HG03354 (cell line): ENCODE measurements at regions not wholly inside any gene's neighbourhood (a gene's known extent, or its start where the extent isn't known, plus 50 kb on each side); places are given as distances from the start of the nearest gene placed in this dataset.
"Not testable (repeated sequence)": the region's sequence is repeated elsewhere in the genome, so short reads cannot be mapped to it uniquely, and the experiment has no call there.

Source experiments
- ATAC-seq: cut with Tn5 transposase; IDR thresholded peaks from one replicate; pipeline ENCODE4 v1.9.1; 2021; ENCODE audit warnings: mild to moderate bottlenecking; ENCODE audit not compliant: unreplicated experiment, poor library complexity, severe bottlenecking

DNA sequence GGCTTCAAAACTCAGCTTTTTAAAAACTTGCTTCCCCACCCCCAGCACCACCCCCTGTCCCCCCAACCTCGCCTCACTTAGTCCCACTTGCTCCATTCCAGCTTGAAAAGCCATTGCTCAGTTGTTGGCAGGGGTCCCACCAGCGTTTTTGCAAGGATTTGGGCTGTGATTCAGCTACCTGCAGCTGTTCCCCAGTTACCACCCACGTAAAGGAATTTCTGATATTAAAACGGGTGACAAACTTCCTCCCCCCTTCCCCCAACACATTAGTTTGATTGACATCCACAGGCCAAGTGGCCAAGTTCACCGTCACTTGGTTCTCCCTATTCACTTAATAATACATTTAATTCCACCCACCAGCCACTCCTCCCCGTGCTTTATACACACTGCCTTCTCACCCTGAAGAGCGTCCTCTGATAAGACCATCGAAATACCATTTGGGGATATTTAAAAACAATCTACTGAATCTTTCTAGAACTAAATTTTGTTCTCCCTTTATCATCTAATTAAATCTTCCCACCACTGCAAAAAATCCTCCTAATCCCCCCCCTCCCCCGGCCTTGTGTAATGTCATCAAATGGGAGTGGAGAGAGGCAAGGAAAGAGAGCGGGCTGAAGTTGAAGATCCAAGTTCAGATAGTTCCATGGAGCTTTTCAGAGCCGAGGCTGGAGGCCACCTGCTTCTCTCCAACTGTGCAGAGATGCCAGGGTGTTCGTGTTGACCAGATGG is 55.1 kb downstream of the SOX9 start:
- no peak for ATAC-seq

DNA sequence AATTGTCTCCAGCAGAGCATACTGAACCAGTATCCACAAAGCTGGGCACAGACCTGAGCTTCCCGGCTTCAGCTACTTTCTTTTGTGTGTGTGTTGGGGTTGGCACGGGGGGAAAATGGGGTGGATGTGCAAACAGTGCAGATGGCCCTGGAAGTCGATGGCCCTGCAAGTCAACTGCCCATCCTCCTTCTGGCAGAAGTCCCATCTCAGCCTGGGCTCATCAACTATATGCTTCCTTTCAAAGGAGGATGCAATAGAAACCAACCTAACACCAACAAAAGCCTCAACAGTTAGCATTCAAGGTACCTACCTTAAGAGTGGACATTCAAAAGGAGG is 55.7 kb downstream of the SOX9 start:
- ATAC-seq = no peak

- ATAC-seq = no peak
Observed at GRCh38 chr17:72176951-72177660, 56.3 kb downstream of the SOX9 start.

GRCh38 chr17:72177738-72178137 is 56.9 kb downstream of the SOX9 start:
- no peak for ATAC-seq

- ATAC-seq = no peak
Observed at GRCh38 chr17:72182371-72182873, 61.6 kb downstream of the SOX9 start.

DNA sequence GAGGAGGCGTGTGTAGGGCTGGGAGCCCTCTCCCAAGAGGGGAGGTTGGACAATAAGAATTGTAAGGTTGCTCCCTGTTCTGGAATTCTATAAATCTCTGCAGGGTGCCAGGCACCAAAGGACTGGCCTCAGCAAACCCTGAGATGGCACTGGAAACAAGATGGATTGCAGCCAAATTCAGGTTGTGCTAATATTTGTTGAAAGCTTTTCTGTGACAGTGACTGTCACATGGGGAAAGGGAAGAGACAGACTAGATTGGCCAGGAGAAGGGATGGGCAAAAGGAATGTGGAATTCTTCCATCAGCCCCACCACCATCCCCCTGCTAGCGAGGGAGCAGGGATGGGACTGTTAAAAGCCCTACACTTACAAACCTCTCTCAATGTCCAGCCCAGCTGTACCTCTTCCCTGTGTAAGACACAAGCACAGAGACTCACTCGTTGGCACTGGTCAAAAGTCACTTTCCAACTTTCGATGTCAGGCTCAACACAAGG is 62.4 kb downstream of the SOX9 start:
- no peak for ATAC-seq

- no peak for ATAC-seq
Observed at GRCh38 chr17:72184805-72185204, 64.0 kb downstream of the SOX9 start.

DNA sequence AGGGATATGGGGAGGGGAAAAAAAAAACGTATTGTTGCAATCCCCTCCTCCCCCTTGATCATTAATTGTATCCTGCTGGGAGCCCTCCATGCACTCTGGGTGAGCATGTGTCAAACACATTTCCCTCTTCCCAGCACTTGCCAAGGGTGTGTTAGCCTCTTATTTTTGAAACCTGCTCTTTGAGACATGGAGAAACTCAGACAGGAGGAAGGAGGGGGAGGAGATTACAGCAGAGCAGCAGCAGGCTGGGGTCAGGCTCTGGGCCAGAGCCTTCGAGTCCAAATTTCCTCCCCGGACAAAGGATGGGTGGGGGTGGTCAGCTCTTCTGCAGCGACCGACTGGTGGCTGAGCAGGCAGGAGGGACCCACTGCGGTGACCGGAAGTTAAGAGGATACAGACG is 64.7 kb downstream of the SOX9 start:
- no peak for ATAC-seq

GRCh38 chr17:72187556-72187955 is 66.7 kb downstream of the SOX9 start:
- ATAC-seq = no peak

- no peak for ATAC-seq
Observed at GRCh38 chr17:72188801-72189200, 68.0 kb downstream of the SOX9 start.

DNA sequence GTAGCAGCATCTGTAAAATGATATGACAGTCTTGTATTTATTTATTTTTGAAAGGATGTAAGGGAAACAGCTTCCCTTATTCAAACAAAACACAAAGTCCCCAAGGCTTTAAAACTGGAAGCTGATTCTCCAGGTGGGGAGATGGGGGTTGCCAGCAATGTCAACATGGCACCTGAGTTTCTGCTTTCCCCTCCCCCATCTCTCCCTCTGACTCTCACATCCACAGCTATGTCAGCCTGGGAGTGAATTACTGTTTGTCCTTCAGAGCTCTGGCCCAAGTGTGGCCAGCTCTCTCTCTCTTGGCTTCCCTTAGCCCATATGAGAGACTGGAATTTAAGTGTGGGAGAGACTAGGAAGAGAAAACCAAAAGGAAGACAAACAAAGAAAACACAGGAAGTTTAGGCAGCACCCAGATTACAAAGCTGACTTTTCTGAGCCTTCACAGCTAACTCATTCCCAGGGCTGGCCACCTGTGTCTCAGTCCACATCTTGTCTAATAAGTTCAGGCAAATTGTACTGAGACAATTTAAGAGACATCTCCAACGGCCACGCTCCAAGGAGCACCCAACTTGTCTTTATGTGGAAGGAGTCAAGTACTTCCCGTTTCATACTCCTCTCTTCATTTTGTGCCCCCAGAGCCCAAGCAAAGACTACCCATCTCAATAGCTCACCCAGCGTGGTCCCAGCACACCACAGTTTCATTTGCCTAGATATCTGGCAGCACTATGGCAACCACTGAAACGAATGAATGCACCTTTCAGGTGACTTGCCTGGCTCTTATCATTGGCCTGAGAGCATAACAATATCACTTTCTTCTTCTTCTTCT is 69.2 kb downstream of the SOX9 start:
- ATAC-seq = no peak

- ATAC-seq = no peak
Observed at GRCh38 chr17:72191356-72191755, 70.5 kb downstream of the SOX9 start.

- ATAC-seq = no peak
Observed at GRCh38 chr17:72191921-72192799, 71.3 kb downstream of the SOX9 start.

- ATAC-seq = no peak
Observed at GRCh38 chr17:72192800-72193192, 72.0 kb downstream of the SOX9 start.

- no peak for ATAC-seq
Observed at GRCh38 chr17:72193391-72194106, 72.7 kb downstream of the SOX9 start.

GRCh38 chr17:72194107-72194440 is 73.3 kb downstream of the SOX9 start:
- ATAC-seq = not testable (repeated sequence)

DNA sequence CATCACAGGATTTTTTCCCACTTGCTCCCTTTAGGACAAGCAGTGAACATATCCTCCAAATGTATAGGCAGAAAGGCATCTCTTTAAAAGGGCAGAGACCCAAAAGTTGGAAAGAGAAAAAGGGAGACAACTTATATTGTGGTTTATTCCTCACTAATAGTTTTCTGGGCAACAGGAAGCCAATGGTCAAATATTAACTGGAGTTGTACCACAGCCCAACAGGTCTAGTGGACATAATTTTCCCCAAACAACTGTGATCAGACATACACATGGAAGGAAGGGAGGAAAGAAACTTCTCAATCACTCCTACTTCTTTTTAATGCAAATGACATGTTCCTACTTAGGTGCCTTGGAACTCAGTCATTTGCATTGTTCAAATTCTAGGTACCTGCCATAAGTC is 78.4 kb downstream of the SOX9 start:
- ATAC-seq = no peak

DNA sequence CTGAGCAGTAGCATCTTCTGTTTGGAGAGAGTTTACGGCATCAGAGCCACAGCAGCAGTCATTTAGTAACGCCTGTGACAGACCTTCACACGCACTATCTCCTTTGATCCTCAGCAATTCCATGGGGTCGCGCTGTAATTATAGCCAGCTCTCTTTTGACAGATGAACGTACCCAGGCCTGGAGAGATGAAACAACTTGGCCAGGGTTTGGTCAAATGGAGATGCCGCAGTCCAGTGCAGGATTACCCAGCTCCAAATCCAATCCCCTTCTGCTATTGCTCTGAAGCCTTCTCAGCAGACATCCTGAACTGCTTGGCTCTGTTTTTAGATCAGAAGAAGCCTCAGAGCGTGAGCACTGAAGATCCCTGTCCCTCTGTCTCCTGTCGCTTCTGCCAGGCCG is 83.9 kb downstream of the SOX9 start:
- ATAC-seq = no peak

DNA sequence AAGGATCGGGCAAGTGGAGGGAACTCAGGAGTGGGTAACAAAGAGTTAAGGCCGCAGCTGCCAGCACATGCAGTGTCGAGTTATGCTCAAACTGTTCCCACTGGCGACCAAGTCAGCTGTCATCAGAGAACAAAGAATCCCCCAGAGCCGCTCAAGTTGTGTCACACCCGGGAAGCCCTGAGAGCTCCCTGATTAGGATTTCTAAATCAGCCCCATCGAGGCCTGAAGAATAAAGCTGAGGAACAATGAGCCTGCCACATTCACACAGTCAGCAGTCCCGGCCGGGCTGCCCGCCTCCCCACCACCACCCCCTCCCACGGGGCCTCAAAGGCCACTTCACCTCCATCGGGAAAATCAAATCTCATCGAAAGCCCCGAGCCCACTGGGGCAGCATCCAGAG is 84.5 kb downstream of the SOX9 start:
- ATAC-seq = no peak
